ENCODE measurements at regions not wholly inside any gene's neighbourhood (a gene's known extent, or its start where the extent isn't known, plus 50 kb on each side); places are given as distances from the start of the nearest gene placed in this dataset.

DNA sequence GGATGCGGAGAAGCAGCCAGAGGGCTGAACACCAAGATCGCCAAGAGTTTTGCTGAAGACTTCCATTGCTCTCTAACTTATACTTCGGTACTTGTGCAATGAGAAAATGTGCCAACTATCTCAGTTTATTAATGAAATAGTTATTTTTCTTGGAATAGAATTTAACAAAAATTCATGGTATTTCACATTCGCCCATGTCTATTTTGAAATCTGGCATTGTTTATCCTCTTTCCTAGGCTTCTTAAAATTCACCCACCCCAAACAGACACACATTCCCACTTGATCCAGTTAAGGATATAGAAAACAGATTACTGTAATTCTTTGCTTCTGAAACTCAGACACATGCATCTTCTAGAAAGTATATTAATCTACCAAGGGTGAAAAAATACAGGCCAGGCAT is 56.3 kb upstream of the ADAMTS5 start (continued):
- TF ChIP-seq, protein P1, sequence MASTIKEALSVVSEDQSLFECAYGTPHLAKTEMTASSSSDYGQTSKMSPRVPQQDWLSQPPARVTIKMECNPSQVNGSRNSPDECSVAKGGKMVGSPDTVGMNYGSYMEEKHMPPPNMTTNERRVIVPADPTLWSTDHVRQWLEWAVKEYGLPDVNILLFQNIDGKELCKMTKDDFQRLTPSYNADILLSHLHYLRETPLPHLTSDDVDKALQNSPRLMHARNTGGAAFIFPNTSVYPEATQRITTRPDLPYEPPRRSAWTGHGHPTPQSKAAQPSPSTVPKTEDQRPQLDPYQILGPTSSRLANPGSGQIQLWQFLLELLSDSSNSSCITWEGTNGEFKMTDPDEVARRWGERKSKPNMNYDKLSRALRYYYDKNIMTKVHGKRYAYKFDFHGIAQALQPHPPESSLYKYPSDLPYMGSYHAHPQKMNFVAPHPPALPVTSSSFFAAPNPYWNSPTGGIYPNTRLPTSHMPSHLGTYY (CRISPR knock-in tag; IDR thresholded peaks at IDR 0.05), result no peak

DNA sequence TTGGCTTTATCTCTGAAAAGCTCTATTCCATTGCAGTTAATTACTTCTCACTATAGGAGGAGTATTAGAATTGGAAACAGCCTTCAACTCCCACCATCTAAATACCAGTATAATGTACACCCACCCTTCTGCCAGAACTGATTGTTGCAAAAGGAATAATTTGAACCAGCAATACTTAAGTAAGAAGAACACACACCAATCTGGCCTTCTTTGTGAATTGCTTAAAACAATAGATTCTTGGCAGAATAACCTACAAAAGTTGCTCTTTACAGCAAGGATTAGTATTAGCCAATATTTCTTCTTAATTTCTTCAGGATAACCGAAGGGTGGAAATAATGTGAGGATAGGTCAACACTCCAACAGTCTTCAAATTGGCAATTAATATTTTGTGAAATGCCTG is 54.9 kb upstream of the ADAMTS5 start:
- ChIA-PET POLR2A (no interaction called here), CTCF (no interaction called here)
- Mint-ChIP-seq H3K27me3 (ENCODE audit: low read depth) (no peaks in the 10 kb centered on the region), H3K4me1 (peaks cover 56% of the 10 kb centered on the region), H3K4me3 (no peak overlapping the region), H3K36me3 (no peaks in the 10 kb centered on the region), H3K9me3 (no peaks in the 10 kb centered on the region), H3K27ac (no peak overlapping the region)
- ATAC-seq (no peak), DNase-seq (ENCODE audit: low spot score) (no peak)
- TF ChIP-seq, protein P1 (CRISPR knock-in tag; IDR thresholded peaks at IDR 0.05), result no peak
- TF ChIP-seq, protein P2, sequence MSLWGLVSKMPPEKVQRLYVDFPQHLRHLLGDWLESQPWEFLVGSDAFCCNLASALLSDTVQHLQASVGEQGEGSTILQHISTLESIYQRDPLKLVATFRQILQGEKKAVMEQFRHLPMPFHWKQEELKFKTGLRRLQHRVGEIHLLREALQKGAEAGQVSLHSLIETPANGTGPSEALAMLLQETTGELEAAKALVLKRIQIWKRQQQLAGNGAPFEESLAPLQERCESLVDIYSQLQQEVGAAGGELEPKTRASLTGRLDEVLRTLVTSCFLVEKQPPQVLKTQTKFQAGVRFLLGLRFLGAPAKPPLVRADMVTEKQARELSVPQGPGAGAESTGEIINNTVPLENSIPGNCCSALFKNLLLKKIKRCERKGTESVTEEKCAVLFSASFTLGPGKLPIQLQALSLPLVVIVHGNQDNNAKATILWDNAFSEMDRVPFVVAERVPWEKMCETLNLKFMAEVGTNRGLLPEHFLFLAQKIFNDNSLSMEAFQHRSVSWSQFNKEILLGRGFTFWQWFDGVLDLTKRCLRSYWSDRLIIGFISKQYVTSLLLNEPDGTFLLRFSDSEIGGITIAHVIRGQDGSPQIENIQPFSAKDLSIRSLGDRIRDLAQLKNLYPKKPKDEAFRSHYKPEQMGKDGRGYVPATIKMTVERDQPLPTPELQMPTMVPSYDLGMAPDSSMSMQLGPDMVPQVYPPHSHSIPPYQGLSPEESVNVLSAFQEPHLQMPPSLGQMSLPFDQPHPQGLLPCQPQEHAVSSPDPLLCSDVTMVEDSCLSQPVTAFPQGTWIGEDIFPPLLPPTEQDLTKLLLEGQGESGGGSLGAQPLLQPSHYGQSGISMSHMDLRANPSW (CRISPR knock-in tag; conservative IDR thresholded peaks at IDR 0.05; ENCODE audit: low read depth), result no peak
- TF ChIP-seq NFYB (CRISPR knock-in tag; conservative IDR thresholded peaks at IDR 0.05; ENCODE audit: low read depth) (no peak), MXD4 (CRISPR knock-in tag; IDR thresholded peaks at IDR 0.05; ENCODE audit: borderline replicate concordance) (no peak), NFATC4 (CRISPR knock-in tag; IDR thresholded peaks at IDR 0.05) (no peak), PRRX2 (CRISPR knock-in tag; IDR thresholded peaks at IDR 0.05) (no peak), NR2C2 (CRISPR knock-in tag; IDR thresholded peaks at IDR 0.05) (no peak), ZNF121 (CRISPR knock-in tag; IDR thresholded peaks at IDR 0.05) (no peak), JAZF1 (CRISPR knock-in tag; IDR thresholded peaks at IDR 0.05) (no peak)
- TF ChIP-seq, protein P3, sequence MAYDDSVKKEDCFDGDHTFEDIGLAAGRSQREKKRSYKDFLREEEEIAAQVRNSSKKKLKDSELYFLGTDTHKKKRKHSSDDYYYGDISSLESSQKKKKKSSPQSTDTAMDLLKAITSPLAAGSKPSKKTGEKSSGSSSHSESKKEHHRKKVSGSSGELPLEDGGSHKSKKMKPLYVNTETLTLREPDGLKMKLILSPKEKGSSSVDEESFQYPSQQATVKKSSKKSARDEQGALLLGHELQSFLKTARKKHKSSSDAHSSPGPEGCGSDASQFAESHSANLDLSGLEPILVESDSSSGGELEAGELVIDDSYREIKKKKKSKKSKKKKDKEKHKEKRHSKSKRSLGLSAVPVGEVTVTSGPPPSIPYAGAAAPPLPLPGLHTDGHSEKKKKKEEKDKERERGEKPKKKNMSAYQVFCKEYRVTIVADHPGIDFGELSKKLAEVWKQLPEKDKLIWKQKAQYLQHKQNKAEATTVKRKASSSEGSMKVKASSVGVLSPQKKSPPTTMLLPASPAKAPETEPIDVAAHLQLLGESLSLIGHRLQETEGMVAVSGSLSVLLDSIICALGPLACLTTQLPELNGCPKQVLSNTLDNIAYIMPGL (CRISPR knock-in tag; IDR thresholded peaks at IDR 0.05), result no peak
- TF ChIP-seq, protein P4, sequence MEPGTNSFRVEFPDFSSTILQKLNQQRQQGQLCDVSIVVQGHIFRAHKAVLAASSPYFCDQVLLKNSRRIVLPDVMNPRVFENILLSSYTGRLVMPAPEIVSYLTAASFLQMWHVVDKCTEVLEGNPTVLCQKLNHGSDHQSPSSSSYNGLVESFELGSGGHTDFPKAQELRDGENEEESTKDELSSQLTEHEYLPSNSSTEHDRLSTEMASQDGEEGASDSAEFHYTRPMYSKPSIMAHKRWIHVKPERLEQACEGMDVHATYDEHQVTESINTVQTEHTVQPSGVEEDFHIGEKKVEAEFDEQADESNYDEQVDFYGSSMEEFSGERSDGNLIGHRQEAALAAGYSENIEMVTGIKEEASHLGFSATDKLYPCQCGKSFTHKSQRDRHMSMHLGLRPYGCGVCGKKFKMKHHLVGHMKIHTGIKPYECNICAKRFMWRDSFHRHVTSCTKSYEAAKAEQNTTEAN (CRISPR knock-in tag; IDR thresholded peaks at IDR 0.05), result no peak
- TF ChIP-seq, protein P5, sequence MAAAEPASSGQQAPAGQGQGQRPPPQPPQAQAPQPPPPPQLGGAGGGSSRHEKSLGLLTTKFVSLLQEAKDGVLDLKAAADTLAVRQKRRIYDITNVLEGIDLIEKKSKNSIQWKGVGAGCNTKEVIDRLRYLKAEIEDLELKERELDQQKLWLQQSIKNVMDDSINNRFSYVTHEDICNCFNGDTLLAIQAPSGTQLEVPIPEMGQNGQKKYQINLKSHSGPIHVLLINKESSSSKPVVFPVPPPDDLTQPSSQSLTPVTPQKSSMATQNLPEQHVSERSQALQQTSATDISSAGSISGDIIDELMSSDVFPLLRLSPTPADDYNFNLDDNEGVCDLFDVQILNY (CRISPR knock-in tag; IDR thresholded peaks at IDR 0.05), result no peak
- TF ChIP-seq, protein P6, sequence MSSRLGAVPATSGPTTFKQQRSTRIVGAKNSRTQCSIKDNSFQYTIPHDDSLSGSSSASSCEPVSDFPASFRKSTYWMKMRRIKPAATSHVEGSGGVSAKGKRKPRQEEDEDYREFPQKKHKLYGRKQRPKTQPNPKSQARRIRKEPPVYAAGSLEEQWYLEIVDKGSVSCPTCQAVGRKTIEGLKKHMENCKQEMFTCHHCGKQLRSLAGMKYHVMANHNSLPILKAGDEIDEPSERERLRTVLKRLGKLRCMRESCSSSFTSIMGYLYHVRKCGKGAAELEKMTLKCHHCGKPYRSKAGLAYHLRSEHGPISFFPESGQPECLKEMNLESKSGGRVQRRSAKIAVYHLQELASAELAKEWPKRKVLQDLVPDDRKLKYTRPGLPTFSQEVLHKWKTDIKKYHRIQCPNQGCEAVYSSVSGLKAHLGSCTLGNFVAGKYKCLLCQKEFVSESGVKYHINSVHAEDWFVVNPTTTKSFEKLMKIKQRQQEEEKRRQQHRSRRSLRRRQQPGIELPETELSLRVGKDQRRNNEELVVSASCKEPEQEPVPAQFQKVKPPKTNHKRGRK (CRISPR knock-in tag; IDR thresholded peaks at IDR 0.05; ENCODE audit: borderline replicate concordance), result no peak
